ENCODE measurements at regions not wholly inside any gene's neighbourhood (a gene's known extent, or its start where the extent isn't known, plus 50 kb on each side); places are given as distances from the start of the nearest gene placed in this dataset.

DNA sequence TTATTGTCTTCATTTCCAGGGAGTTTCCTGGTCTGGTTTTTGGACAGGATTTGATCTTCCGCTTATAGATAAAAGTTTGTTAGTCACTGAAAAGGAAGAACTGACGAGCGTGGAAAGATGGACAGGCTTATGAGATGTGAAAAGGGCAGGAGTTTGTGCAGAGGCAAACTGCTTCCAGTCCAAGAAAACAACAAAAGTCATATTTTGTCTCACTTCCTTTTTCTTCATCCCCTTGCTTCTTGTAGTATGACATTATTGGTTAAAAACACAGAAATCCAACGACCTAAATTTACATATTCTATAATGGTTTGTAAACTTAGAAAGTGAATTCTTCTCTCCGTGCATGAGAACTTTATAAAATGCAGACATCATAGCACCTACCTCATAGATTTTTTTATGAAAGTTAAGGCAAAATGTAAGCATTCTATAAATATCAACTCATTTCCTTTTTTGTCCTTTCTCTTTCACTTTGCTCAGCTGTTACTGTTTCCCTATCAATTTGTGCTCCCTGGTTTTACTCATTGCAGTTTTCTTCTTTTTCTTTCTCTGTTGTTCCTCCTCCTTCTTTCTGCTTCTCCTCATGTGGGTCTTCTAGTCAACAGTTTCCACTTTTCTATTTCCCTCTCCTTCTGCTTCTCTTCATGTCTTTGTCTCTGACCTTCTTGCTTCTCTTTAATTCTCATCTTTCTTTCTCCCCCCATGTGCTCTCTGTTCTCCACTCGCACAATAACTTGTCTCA is 370.2 kb downstream of the ARL4A start:
- ChIA-PET CTCF (no interaction called here), POLR2A (ENCODE audit: low non-redundant PET) (no interaction called here)
- DNase-seq (ENCODE audit: low spot score) = no peak
- TF ChIP-seq, protein P1, sequence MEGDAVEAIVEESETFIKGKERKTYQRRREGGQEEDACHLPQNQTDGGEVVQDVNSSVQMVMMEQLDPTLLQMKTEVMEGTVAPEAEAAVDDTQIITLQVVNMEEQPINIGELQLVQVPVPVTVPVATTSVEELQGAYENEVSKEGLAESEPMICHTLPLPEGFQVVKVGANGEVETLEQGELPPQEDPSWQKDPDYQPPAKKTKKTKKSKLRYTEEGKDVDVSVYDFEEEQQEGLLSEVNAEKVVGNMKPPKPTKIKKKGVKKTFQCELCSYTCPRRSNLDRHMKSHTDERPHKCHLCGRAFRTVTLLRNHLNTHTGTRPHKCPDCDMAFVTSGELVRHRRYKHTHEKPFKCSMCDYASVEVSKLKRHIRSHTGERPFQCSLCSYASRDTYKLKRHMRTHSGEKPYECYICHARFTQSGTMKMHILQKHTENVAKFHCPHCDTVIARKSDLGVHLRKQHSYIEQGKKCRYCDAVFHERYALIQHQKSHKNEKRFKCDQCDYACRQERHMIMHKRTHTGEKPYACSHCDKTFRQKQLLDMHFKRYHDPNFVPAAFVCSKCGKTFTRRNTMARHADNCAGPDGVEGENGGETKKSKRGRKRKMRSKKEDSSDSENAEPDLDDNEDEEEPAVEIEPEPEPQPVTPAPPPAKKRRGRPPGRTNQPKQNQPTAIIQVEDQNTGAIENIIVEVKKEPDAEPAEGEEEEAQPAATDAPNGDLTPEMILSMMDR (conservative IDR thresholded peaks at IDR 0.05; ENCODE audit: low read depth) = no peak
- no peak overlapping the region for H3K27ac ChIP-seq

DNA sequence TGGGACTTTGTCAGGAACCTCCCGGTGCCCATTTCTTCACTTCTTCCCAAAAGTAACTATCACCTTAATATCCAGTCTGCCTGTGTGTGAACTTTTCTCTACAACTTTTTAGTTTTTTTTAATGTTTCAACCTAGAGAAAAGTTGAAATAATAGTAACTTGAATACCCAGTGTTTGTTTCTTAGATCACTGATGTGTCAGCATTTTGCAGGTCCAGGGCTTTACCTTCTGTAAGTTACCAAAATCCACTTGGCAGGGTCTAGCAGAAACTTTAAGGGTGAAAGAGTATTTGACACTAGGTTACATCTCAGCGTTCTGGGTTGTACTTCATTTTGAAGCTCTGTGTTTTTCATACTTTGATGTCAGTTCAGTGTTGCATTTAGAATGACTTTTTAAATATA is 372.7 kb downstream of the ARL4A start:
- DNase-seq (ENCODE audit: low spot score) = no peak
- ChIA-PET CTCF (no interaction called here), POLR2A (ENCODE audit: low non-redundant PET) (no interaction called here)
- TF ChIP-seq, protein P1 (conservative IDR thresholded peaks at IDR 0.05; ENCODE audit: low read depth) = no peak
- H3K27ac ChIP-seq = no peak overlapping the region

DNA sequence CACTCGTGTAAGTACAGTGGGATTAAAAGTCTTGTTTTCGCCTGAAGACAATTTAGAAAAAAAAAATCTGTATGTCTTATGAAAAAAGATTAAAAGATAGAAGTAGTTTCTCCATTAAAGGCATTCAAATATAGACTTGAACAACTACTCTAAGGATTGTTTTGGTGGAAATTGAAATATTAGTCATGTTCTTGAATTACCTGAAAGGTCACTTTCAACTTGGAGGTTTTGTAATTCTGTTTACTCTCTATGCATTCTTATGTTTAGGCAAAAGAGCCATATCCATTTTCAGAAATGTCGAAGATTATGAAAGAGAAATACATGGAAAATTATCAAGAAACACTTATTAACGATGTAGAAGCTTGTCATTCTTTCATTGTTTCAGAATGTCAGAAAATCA is 373.7 kb downstream of the ARL4A start:
- DNase-seq (ENCODE audit: low spot score) = no peak
- ChIA-PET CTCF (no interaction called here), POLR2A (ENCODE audit: low non-redundant PET) (no interaction called here)
- H3K27ac ChIP-seq = no peak overlapping the region
- TF ChIP-seq, protein P1 (conservative IDR thresholded peaks at IDR 0.05; ENCODE audit: low read depth) = no peak

DNA sequence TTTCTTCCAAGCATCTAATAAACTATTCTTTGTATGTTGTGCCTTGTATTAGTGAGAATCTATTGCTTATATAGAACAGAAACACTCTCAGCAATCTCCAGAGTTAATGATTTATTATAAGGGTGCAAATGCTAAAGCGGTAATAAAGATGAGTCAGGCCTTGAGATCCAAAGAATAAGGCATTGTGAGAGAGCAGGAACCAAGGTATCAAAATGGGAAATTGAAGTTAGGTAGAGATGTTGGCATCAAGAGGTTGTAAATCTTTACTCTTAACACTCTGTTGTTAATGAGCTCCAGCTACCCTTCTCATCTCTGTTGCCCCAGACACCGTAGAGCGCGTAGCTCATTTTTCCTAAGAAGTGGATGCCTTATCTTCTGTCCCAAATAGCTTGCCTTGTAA is 375.2 kb downstream of the ARL4A start:
- DNase-seq (ENCODE audit: low spot score) = no peak
- ChIA-PET POLR2A (ENCODE audit: low non-redundant PET) (no interaction called here), CTCF (interaction anchor here (0.6 kb wide), 1 partner anchor 11 kb away, joined by 3 read pairs; no protein-coding TSS in a partner anchor)
- H3K27ac ChIP-seq = no peak overlapping the region
- TF ChIP-seq, protein P1 (conservative IDR thresholded peaks at IDR 0.05; ENCODE audit: low read depth) = no peak

DNA sequence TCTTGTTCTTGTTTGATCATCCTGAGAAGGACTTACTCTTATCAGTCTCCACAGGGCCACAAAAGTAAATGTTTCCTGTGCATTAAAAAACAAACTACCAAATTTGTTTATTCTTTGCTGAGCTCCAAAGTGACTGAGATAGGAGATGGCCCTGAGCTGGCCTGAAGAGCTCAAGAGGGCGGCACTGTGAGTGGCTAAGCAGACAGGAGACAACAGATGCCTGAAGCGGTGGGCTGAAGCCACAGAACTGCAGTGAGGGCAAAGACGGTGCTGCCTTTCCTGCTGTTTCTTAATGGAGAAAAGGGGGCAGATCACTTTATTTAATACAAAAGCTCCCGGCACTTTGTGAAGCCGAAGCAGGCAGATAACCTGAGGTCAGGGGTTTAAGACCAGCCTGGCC is 379.6 kb downstream of the ARL4A start:
- no peak for DNase-seq (ENCODE audit: low spot score)
- POLR2A ChIA-PET (ENCODE audit: low non-redundant PET) = no interaction called here
- no peak overlapping the region for H3K27ac ChIP-seq
- TF ChIP-seq, protein P1 (conservative IDR thresholded peaks at IDR 0.05; ENCODE audit: low read depth) = no peak
- CTCF ChIA-PET = no interaction called here

DNA sequence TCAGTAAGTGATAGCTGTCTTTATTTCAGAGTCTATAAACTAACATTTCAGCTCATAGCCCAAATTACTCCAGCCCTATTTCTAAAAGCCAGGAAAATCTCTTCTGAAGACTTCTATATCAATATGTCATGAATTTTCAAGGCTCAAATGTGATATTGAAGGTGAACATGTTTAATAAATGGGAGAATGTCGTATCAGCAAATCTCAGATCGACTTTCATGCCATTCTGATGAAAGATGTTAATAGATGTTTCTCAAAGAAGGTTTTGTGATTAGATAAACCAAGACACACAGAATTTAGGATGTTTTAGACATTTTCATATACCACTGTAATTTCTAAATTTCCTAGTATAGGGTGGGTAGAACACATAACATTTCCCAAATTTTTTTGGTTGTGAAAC is 380.6 kb downstream of the ARL4A start:
- TF ChIP-seq, protein P1 (conservative IDR thresholded peaks at IDR 0.05; ENCODE audit: low read depth) = no peak
- no peak for DNase-seq (ENCODE audit: low spot score)
- CTCF ChIA-PET = no interaction called here
- no peak overlapping the region for H3K27ac ChIP-seq
- POLR2A ChIA-PET (ENCODE audit: low non-redundant PET) = no interaction called here

Data from RWPE1 (cell line).